UCSD-AML1 (cell line): ENCODE measurements at regions not wholly inside any gene's neighbourhood (a gene's known extent, or its start where the extent isn't known, plus 50 kb on each side); places are given as distances from the start of the nearest gene placed in this dataset.

Source experiments
- DNase-seq: peaks from one replicate; lab custom pipeline; 2025; ENCODE audit not compliant: unreplicated experiment; lab: John Stamatoyannopoulos, UW

DNA sequence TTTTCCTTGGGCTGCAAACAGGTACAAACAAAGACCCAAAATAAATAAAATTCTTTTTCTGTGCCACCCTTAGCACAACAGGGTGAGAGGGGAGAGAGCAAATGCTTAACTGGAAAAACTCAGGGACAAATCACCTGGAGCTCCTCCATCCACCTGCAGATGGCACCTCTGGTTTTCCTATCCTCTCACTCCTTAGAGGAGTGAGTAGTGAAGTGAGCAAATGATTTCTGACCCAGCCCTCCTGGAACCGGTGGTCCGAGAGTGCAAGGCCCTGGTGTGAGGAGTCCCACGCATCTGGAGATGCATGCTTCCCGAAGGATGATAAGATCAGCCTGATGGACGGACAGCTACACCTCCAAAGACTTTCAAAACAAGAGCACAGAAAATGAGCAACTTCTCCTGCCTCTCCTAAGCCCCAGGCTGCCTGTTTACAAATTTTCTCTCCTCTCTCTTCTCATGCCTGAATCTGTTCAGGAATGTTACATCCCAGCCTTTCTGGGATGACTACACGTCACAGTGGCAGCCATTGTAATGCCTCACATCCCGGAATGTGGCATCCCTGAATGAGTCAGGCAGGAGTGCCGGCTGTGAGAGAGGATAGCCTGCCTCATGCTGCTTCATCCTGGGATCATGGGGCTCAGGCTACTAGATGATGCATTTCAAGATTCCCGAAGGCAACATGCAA is 86.4 kb downstream of the ADRB2 start:
- DNase-seq, result no peak

- DNase-seq, result no peak
These were observed 87.1 kb downstream of the ADRB2 start for GRCh38 chr5:148913493-148913892.

DNA sequence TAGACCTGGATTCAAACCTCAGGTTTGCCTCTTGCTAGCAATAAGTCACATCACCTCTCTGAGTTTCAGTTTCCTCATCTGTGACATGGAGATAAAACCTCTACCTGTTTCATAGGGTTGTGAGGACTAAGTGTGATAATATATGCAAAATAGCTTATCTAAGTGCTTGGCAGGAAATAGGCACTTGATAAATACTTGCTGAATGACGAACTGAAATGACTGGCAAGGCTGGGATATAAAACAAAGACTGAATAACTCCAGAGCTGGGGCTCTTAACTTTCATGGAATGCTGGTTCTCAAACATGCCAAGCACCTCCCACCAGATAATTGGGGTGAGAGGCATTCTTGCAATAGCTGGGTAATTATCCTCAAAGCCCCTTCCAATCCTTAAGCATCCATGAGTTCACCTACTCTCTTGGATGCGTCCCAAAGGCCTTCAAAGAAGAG is 87.6 kb downstream of the ADRB2 start:
- no peak for DNase-seq

DNA sequence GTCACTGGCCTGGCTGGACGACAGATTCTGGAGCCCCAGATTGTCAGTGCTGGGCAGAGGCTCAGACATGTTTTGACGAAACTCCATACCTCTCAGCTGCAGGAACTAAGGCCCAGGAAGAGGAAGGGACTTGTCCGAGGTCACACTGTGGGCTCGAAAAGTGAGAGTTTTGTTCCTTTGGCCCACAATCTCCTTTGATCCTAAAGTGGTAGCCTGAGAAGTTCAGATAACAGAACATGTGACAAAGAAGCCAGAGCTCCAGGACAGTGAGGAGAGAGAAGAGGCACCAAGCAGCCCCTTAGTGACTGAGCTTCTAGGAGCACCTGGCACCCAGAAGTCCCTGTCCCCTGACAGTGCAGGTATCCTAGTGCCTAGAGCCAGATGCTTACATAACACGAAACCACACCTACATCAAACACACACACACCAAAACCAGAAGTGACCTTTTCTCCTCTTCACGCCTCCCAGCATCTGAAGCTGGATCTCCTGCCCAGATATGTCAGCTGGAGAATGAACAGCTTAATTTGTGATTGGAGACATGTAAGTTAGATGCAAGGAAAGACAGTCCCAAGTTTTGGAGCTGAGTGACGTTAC is 88.9 kb downstream of the ADRB2 start:
- DNase-seq, result no peak

DNA sequence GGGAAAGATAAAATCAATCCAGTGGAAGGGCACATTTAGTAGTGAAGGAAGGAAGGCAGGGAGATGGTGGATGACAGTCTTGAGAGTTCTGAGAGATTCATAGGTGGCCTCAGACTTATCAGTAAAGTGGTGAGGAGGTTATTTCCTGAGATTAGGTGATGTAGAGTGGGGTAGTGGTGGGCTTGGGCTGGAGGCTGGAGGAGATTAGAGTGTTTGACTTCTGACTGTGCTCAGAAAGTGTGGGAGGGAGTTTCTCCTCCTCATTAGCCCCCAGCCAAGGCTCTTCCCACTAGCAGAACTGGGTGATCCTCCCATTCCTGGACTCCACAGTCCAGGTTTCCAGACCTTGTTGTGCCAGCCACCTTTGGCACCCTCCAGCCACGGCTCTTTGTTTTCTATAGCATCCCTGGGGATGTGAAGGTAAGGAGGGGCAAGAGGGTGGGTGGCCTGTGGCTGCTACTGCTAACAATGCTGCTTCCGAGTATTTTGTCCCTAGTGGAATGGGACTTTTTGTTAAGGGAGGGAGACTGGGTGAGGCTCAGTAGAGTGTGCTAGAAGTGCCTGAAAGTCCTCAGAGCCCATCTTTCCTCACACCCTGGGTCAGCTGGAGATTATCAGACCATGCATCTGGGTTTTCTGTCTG is 94.4 kb downstream of the ADRB2 start:
- no peak for DNase-seq

DNA sequence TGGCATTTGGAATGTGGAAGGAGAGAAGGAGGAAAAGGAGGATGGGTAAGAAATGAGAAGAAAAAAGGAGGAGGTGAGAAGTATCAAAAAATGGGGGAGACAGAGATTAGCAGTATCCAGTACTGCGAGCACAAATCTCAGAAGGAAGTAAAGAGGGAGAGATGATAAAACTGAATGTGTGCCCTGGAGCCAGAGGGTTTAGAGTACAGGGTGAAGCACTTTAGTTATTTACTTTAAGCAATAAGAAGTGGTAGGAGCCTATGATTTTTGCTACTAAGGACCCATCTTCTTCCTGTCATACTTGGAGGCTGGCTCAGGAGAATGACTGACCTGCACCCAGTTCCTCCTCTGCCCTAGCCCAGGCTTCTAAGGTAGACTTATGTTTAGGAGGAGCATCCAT is 94.9 kb downstream of the ADRB2 start:
- DNase-seq, result no peak

- no peak for DNase-seq
These were observed 96.2 kb downstream of the ADRB2 start for GRCh38 chr5:148922606-148923005.

- DNase-seq, result no peak
These were observed 96.6 kb downstream of the ADRB2 start for GRCh38 chr5:148923023-148923422.

DNA sequence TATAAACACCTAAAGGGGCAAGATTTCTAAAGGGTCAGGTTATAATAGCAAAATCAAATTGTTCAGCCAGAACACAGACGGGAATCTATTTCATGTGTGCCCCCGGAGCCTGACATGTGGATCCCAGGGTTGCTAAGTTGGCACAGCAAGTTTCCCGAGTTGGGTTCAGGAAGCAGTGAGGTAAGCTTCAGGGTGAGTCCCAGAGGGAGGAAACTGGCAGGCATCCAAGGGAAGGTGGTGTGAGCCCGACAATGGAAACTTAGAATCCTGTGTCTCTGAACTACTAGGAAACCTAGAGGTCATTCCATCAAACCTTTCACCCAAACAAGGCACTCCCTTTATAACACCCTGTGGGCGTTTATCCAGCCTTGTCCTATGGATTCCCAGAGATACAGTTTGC is 98.4 kb downstream of the ADRB2 start:
- no peak for DNase-seq

GRCh38 chr5:148926207-148926606 is 99.8 kb downstream of the ADRB2 start:
- no peak for DNase-seq

GRCh38 chr5:148927307-148927946 is 101.0 kb downstream of the ADRB2 start:
- no peak for DNase-seq

- no peak for DNase-seq
These were observed 101.7 kb downstream of the ADRB2 start for GRCh38 chr5:148928141-148928540.

DNA sequence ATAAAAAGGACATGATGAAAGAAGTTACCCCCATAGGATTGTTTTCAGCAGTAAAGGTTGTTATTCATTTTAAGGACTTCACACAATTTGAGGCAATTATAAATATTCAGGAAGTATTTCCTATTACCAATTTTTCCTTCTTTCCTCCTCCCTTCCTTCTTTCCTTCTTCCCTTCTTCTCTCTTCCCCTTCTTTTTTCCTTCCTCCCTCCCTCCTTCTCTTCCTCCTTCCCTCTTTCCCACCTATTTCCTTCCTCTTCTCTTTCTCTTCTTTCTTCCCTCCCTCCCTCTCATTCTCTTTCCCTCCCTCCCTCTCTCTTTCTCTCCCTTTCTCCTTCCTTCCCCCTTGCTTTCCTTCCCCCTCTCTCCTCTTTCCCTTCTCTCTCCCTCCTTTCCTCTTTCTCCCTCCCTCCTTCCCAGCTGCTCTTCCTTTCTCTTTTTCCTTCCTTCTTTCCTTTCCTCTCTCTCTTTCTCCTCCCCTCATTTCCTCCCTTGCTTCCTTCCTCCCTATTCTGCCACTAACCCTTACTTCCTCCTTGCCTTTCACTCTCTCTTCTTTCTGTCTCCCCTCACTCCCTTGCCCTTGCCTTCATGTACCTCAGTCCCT is 105.1 kb downstream of the ADRB2 start:
- DNase-seq, result no peak

- no peak for DNase-seq
These were observed 106.0 kb downstream of the ADRB2 start for GRCh38 chr5:148932355-148932935.

- no peak for DNase-seq
These were observed 107.6 kb downstream of the ADRB2 start for GRCh38 chr5:148933903-148934432.

DNA sequence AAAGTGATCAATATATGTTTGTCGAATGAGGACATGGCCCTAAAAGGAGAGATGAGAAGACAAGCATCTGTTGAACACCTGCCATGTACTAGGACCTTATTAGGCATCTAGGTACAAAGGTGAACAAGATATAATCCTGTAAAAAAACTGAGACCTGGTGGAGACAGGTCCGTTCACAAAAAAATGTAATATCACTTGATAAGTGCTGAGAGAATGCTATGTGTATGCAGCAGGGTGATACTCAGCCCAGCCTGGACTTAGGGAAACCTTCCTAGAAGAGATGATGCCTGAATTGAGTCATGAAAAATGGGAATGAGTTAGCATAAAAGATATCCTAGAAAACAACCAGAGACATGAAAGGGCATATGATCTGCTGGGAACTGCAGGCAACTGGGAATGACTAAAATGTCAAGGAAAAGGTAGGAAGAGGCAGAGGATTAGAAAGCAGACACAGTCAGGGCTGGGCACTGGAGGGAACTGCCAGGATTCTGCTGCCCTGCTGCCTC is 108.5 kb downstream of the ADRB2 start:
- no peak for DNase-seq

GRCh38 chr5:148937239-148937638 is 110.8 kb downstream of the ADRB2 start:
- DNase-seq, result no peak

DNA sequence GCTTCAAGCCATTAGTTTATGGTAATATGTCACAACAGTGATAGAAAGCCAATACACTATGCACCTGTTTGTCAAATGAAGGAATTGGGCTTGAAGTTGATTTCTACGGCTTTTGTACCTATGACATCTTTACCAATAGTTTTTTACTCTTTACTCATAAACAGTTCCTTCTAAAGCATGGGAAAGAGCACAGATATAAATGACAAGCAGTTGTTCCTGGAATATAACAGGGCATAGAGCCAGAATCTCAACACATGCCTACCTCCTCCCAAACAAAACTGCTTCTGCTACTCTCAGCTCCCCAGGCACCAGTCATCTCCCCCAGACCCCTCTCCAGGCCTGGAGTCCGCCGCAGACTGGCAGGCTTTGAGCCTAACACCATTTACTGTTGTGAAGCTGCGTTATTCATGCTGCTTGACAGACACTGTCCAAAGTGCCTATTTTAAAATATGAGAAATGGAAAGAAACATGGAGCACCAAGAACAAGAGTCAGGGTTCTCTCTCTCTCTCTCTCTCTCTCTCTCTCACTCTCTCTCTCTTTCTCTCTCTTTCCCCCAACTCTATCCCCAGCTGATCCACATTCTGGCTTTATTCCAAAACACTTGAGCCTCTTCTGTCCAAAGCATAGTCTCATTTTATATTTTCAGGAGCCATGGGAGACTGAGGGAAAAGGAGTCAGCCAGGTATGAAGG is 111.6 kb downstream of the ADRB2 start:
- no peak for DNase-seq

- DNase-seq, result no peak
These were observed 112.1 kb downstream of the ADRB2 start for GRCh38 chr5:148938522-148938882.

- no peak for DNase-seq
These were observed 113.3 kb downstream of the ADRB2 start for GRCh38 chr5:148939676-148940075.
